HEK293 (cell line): ENCODE measurements at regions not wholly inside any gene's neighbourhood (a gene's known extent, or its start where the extent isn't known, plus 50 kb on each side); places are given as distances from the start of the nearest gene placed in this dataset.

Experiments used
- KLF8 ChIP-seq: fragments of 450-650 bp; formaldehyde crosslinking; IDR thresholded peaks from 2 replicates; pipeline ENCODE4 v1.5.1; 2016; ENCODE audit warnings: missing biosample characterization, missing genetic modification characterization
- KLF9 ChIP-seq: fragments of 450-650 bp; formaldehyde crosslinking; IDR thresholded peaks from 2 replicates; pipeline ENCODE4 v1.5.1; 2016; ENCODE audit warnings: missing biosample characterization, missing genetic modification characterization, low read depth
- PRDM4 ChIP-seq: fragments of 450-650 bp; formaldehyde crosslinking; IDR thresholded peaks from 2 replicates; pipeline ENCODE4 v1.5.1; 2017; ENCODE audit warnings: missing biosample characterization, missing genetic modification characterization
- PRDM6 ChIP-seq: fragments of 450-650 bp; formaldehyde crosslinking; IDR thresholded peaks from 2 replicates; pipeline ENCODE4 v1.5.1; 2017; ENCODE audit warnings: missing biosample characterization, missing genetic modification characterization
- SETDB1 ChIP-seq: IDR thresholded peaks from one replicate; pipeline ENCODE4 v1.6.1; 2017; ENCODE audit warnings: mild to moderate bottlenecking, low read length, moderate library complexity, mixed read lengths; ENCODE audit not compliant: insufficient read length
- SP7 ChIP-seq: fragments of 450-650 bp; formaldehyde crosslinking; IDR thresholded peaks from 2 replicates; pipeline ENCODE4 v1.5.1; 2016; ENCODE audit warnings: missing biosample characterization, missing genetic modification characterization
- TRIM28 ChIP-seq: IDR thresholded peaks from 2 replicates; pipeline ENCODE4 v1.6.1; 2011; ENCODE audit warnings: low read length, control low read depth, borderline replicate concordance
- ZBTB21 ChIP-seq: fragments of 450-650 bp; formaldehyde crosslinking; IDR thresholded peaks from 2 replicates; pipeline ENCODE4 v1.5.1; 2017; ENCODE audit warnings: missing biosample characterization, missing genetic modification characterization
- ZBTB8A ChIP-seq: fragments of 450-650 bp; formaldehyde crosslinking; IDR thresholded peaks from 2 replicates; pipeline ENCODE4 v1.5.1; 2016; ENCODE audit warnings: missing biosample characterization, missing genetic modification characterization
- ZNF2 ChIP-seq: fragments of 450-650 bp; formaldehyde crosslinking; IDR thresholded peaks from 2 replicates; pipeline ENCODE4 v1.5.1; 2016; ENCODE audit warnings: missing biosample characterization, missing genetic modification characterization
- ZNF223 ChIP-seq: fragments of 450-650 bp; formaldehyde crosslinking; IDR thresholded peaks from 2 replicates; pipeline ENCODE4 v1.5.1; 2016; ENCODE audit warnings: missing biosample characterization, missing genetic modification characterization
- ZNF239 ChIP-seq: fragments of 450-650 bp; formaldehyde crosslinking; IDR thresholded peaks from 2 replicates; pipeline ENCODE4 v1.5.1; 2016; ENCODE audit warnings: missing biosample characterization, missing genetic modification characterization
- ZNF362 ChIP-seq: fragments of 450-650 bp; formaldehyde crosslinking; IDR thresholded peaks from 2 replicates; pipeline ENCODE4 v1.5.1; 2016; ENCODE audit warnings: missing biosample characterization, missing genetic modification characterization
- ZNF366 ChIP-seq: fragments of 450-650 bp; formaldehyde crosslinking; conservative IDR thresholded peaks from 2 replicates; pipeline ENCODE4 v1.5.1; 2016; ENCODE audit warnings: missing biosample characterization, missing genetic modification characterization
- ZNF394 ChIP-seq: fragments of 450-650 bp; formaldehyde crosslinking; IDR thresholded peaks from 2 replicates; pipeline ENCODE4 v1.5.1; 2016; ENCODE audit warnings: missing biosample characterization, missing genetic modification characterization, mild to moderate bottlenecking, moderate library complexity, borderline replicate concordance
- ZNF449 ChIP-seq: fragments of 450-650 bp; formaldehyde crosslinking; IDR thresholded peaks from 2 replicates; pipeline ENCODE4 v1.5.1; 2017; ENCODE audit warnings: missing biosample characterization, mild to moderate bottlenecking, missing genetic modification characterization, moderate library complexity
- ZNF48 ChIP-seq: fragments of 450-650 bp; formaldehyde crosslinking; IDR thresholded peaks from 2 replicates; pipeline ENCODE4 v1.5.1; 2016; ENCODE audit warnings: missing biosample characterization, missing genetic modification characterization
- ZNF626 ChIP-seq: fragments of 450-650 bp; sonication (Bioruptor Pico); formaldehyde crosslinking; IDR thresholded peaks from 2 replicates; pipeline ENCODE4 v1.5.1; 2018; ENCODE audit warnings: missing biosample characterization, missing genetic modification characterization, inconsistent platforms
- ZNF660 ChIP-seq: fragments of 450-650 bp; IDR thresholded peaks from 2 replicates; pipeline ENCODE4 v1.5.1; 2018; ENCODE audit warnings: missing biosample characterization, mild to moderate bottlenecking, missing genetic modification characterization
- ZNF701 ChIP-seq: fragments of 450-650 bp; formaldehyde crosslinking; IDR thresholded peaks from 2 replicates; pipeline ENCODE4 v1.5.1; 2016; ENCODE audit warnings: missing biosample characterization, missing genetic modification characterization
- ZNF707 ChIP-seq: fragments of 450-650 bp; formaldehyde crosslinking; IDR thresholded peaks from 2 replicates; pipeline ENCODE4 v1.5.1; 2016; ENCODE audit warnings: missing biosample characterization, missing genetic modification characterization
- ZNF785 ChIP-seq: fragments of 450-650 bp; formaldehyde crosslinking; IDR thresholded peaks from 2 replicates; pipeline ENCODE4 v1.5.1; 2016; ENCODE audit warnings: missing biosample characterization, missing genetic modification characterization
- ZNF792 ChIP-seq: fragments of 450-650 bp; formaldehyde crosslinking; IDR thresholded peaks from 2 replicates; pipeline ENCODE4 v1.5.1; 2016; ENCODE audit warnings: missing biosample characterization, missing genetic modification characterization

- peak; percentile 57; the same call in 1 of the 2 replicates for TF ChIP-seq ZNF449 (tag by site-specific recombination)
- TF ChIP-seq ZNF2 (tag by site-specific recombination) = peak; percentile 89
- peak; percentile 95 for TF ChIP-seq KLF8 (tag by site-specific recombination)
- TF ChIP-seq ZNF239 (tag by site-specific recombination) = 0 out of 2 replicates have a peak, but pooled peaks have one; percentile 52
- no peak for TF ChIP-seq ZNF48 (tag by site-specific recombination)
- TF ChIP-seq TRIM28 = peak; percentile 52; the same call in 1 of the 2 replicates
- TF ChIP-seq PRDM4 (tag by site-specific recombination) = peak; percentile 89
- TF ChIP-seq ZNF785 = no peak
- peak; percentile 96 for TF ChIP-seq ZNF366 (tag by site-specific recombination)
- TF ChIP-seq ZNF626 (tag by site-specific recombination) = 0 out of 2 replicates have a peak, but pooled peaks have one; percentile 38
- peak; percentile 86 for TF ChIP-seq ZNF394 (tag by site-specific recombination)
- TF ChIP-seq ZBTB21 (tag by site-specific recombination) = peak; percentile 86
- TF ChIP-seq SP7 = peak; percentile 99
- TF ChIP-seq ZNF223 = no peak
- TF ChIP-seq ZNF792 (tag by site-specific recombination) = no peak
- peak; percentile 17 for TF ChIP-seq SETDB1
- peak; percentile 95 for TF ChIP-seq PRDM6 (tag by site-specific recombination)
- TF ChIP-seq ZNF362 (tag by site-specific recombination) = peak; percentile 75
- no peak for TF ChIP-seq ZNF701
- TF ChIP-seq ZBTB8A = peak; percentile 66
- TF ChIP-seq ZNF707 = no peak
- TF ChIP-seq ZNF660 (tag by site-specific recombination) = peak; percentile 72; the same call in 1 of the 2 replicates
- TF ChIP-seq KLF9 (tag by site-specific recombination) = peak; percentile 44; the same call in 1 of the 2 replicates
Observed at GRCh38 chr9:1458503-1458902, 408.3 kb downstream of the DMRT2 start (continued).
